ENCODE measurements at regions not wholly inside any gene's neighbourhood (a gene's known extent, or its start where the extent isn't known, plus 50 kb on each side); places are given as distances from the start of the nearest gene placed in this dataset.

DNA sequence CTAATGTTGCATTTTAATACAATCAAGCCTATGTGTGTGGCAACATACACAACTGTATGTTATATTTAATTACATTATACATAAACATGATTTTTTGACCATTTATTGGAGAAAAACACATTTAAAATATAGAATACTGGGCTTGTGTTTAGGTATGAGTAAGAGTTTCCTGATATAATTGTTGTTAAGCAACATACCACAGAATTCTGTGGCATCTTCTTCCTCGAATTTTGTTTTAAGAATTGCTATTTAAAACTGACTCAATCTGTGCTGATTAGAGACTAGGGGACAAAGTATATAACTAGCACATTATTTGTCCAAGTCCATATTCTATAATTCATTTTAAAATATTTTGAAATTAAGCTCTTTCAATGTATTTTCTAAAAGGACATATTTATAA, 376.8 kb upstream of the THBS1 start:
- Histone ChIP-seq H3K9me3 (peaks cover 0 to 16% (median 0%) of the 10 kb centered on the region in 11 donors), H3K27me3 (no peaks in the 10 kb centered on the region), H3K36me3 (no peaks in the 10 kb centered on the region), H3K4me1 (peaks cover 0 to 6% (median 0%) of the 10 kb centered on the region in 9 donors), H3K27ac (no peak overlapping the region), H3K4me3 (no peak overlapping the region)
- DNase-seq (no peak), ATAC-seq (no peak)
- intact Hi-C loops (cut with DNase I) = no loop called here
- TF ChIP-seq, protein P1, sequence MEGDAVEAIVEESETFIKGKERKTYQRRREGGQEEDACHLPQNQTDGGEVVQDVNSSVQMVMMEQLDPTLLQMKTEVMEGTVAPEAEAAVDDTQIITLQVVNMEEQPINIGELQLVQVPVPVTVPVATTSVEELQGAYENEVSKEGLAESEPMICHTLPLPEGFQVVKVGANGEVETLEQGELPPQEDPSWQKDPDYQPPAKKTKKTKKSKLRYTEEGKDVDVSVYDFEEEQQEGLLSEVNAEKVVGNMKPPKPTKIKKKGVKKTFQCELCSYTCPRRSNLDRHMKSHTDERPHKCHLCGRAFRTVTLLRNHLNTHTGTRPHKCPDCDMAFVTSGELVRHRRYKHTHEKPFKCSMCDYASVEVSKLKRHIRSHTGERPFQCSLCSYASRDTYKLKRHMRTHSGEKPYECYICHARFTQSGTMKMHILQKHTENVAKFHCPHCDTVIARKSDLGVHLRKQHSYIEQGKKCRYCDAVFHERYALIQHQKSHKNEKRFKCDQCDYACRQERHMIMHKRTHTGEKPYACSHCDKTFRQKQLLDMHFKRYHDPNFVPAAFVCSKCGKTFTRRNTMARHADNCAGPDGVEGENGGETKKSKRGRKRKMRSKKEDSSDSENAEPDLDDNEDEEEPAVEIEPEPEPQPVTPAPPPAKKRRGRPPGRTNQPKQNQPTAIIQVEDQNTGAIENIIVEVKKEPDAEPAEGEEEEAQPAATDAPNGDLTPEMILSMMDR (IDR thresholded peaks at IDR 0.05) = no peak
- 67 to 74% methylated on average over 1 of the region's 1 CpG for WGBS, 2 donors

DNA sequence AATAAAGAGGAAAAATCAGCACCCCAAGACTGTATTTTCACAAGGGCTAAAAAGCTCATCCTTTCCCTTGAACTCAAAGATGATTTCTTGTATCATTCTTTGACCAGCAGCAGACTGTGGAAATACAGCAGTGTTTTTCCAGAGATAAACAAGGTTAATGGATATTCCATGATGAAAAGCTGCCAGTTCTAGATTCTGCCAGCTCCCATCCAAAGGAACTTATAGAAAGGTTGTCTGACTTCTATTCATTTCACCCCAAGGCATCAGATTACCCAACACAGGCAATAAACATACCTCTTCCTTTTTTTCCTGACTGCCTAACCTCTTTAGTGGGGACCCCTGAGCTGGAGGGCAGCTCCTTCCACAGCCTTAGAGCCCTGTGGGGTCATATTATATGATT, 375.8 kb upstream of the THBS1 start:
- intact Hi-C loops (cut with DNase I) = no loop called here
- H3K4me1 ChIP-seq = no peaks in the 10 kb centered on the region
- ATAC-seq = no peak

DNA sequence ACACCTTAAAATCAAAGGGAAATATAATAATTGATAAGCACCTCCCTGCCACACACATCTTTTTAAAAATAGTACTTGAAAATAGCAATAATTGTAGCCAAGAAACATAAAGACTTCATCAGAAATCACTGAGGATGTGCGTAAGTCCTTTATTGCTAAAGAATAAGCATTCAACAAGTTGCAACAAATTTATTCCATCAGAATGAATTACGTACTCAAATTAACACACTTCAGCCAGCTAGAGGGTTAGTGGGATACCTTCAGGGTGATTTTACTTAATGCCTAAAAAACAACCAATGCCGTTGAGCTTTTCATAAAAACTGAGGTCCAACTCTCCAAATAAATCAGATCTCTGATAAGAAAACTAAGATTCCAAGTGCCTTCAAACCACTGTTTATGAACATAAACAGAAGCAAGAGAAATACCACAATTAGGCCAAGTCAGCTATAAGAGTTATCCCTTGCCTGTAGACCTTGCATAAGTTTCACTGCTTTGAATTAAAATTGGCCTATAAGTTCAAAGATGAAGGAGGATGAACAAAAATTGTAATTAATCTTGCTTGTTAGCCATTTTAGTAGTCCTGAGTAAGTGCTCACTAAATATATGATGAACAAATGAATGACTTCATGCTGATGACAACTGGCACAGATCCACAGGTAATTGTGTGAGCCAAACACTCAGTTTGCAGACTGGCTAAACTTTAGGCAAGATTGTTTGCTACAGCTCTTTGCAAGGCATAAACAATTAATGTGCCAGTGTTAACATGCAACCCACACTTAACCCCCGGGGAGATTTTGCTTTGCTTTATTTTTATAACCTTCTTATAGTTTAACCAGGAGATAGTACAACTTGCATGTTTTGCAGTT, 375.1 kb upstream of the THBS1 start:
- H3K27me3 ChIP-seq = no peaks in the 10 kb centered on the region
- H3K36me3 ChIP-seq = no peaks in the 10 kb centered on the region
- H3K4me3 ChIP-seq = no peak overlapping the region
- DNase-seq (no peak), ATAC-seq (no peak)
- intact Hi-C loops (cut with DNase I) = no loop called here
- peaks cover 0 to 16% (median 0%) of the 10 kb centered on the region in 11 donors for H3K9me3 ChIP-seq
- 95 to 97% methylated on average over 4 of the region's 4 CpGs for WGBS, 2 donors
- H3K4me1 ChIP-seq = no peaks in the 10 kb centered on the region
- no peak overlapping the region for H3K27ac ChIP-seq
- TF ChIP-seq, protein P1 (IDR thresholded peaks at IDR 0.05) = no peak

More for the DNA sequence above, 375.8 kb upstream of the THBS1 start:
- Histone ChIP-seq H3K9me3 (peaks cover 0 to 16% (median 0%) of the 10 kb centered on the region in 11 donors), H3K27ac (no peak overlapping the region), H3K36me3 (no peaks in the 10 kb centered on the region), H3K4me3 (no peak overlapping the region), H3K27me3 (no peaks in the 10 kb centered on the region)
- DNase-seq = no peak
- TF ChIP-seq, protein P1 (IDR thresholded peaks at IDR 0.05) = no peak

DNA sequence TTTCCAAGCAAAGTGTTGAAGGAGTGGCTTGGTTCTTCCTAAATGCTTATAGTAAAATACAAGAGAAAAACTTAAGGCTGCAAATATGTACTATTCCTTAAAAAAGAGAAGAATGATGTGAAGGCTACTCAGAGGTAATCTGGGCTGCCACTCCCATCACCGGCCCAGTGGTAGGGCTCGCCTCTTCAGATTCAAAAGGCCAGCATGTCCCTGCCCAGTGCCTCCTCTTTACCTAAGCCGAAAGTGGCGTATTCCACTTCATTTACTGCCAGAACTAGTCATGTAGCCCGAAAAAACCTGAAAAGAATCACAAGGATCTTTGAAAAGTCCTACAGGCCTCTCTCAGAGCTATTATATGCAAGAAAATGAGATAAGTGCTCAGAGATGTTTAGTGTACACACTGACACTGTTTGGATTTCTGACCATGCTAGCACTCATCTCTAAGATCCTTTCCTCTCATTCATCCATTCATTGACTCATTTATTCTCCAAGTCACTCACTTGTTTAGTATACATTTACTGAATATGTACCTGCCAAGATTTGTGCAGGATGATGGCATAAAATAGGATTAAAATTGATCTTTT, 373.3 kb upstream of the THBS1 start:
- H3K9me3 ChIP-seq = peaks cover 0 to 29% (median 9%) of the 10 kb centered on the region in 11 donors
- no peaks in the 10 kb centered on the region for H3K36me3 ChIP-seq
- ATAC-seq (no peak), DNase-seq (no peak)
- H3K4me3 ChIP-seq = no peak overlapping the region
- no peaks in the 10 kb centered on the region for H3K4me1 ChIP-seq
- TF ChIP-seq, protein P1 (IDR thresholded peaks at IDR 0.05) = no peak
- WGBS, 2 donors = 92 to 95% methylated on average over 5 of the region's 5 CpGs
- H3K27me3 ChIP-seq = no peaks in the 10 kb centered on the region
- intact Hi-C loops (cut with DNase I) = no loop called here
- no peak overlapping the region for H3K27ac ChIP-seq

Data from heart right ventricle (tissue), 16 donors.